ENCODE measurements at regions not wholly inside any gene's neighbourhood (a gene's known extent, or its start where the extent isn't known, plus 50 kb on each side); places are given as distances from the start of the nearest gene placed in this dataset.
"Not testable (repeated sequence)": the region's sequence is repeated elsewhere in the genome, so short reads cannot be mapped to it uniquely, and the experiment has no call there.

DNA sequence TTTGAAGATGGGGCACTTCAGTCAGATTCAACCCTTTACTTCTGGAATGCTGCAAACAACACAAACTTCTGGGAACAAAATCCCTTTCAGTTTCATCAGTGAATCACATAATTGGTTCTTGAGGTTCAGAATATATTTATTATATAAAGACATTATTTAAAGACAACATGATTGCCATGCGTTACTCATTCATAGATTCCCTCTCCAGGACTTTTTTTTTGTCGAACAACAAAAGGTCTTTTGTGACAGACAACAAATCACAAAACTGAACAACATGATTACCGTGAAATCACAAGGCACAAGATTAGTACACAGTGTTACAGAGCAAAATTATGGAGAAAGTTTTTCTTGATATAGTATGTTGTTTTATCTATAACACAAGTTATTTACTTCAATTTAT is 1815.0 kb downstream of the NCAM2 start:
- H3K27me3 ChIP-seq: no peaks in the 10 kb centered on the region
- H3K27ac ChIP-seq: no peak overlapping the region
- no peak for TF ChIP-seq POLR2A (IDR thresholded peaks at IDR 0.05)
- TF ChIP-seq, protein P1, sequence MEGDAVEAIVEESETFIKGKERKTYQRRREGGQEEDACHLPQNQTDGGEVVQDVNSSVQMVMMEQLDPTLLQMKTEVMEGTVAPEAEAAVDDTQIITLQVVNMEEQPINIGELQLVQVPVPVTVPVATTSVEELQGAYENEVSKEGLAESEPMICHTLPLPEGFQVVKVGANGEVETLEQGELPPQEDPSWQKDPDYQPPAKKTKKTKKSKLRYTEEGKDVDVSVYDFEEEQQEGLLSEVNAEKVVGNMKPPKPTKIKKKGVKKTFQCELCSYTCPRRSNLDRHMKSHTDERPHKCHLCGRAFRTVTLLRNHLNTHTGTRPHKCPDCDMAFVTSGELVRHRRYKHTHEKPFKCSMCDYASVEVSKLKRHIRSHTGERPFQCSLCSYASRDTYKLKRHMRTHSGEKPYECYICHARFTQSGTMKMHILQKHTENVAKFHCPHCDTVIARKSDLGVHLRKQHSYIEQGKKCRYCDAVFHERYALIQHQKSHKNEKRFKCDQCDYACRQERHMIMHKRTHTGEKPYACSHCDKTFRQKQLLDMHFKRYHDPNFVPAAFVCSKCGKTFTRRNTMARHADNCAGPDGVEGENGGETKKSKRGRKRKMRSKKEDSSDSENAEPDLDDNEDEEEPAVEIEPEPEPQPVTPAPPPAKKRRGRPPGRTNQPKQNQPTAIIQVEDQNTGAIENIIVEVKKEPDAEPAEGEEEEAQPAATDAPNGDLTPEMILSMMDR (IDR thresholded peaks at IDR 0.05): no peak
- peaks cover 0 to 5% (median 0%) of the 10 kb centered on the region in 4 donors for H3K9me3 ChIP-seq
- no peaks in the 10 kb centered on the region for H3K36me3 ChIP-seq
- no peaks in the 10 kb centered on the region for H3K4me1 ChIP-seq
- H3K4me3 ChIP-seq: no peak overlapping the region
- no peak for DNase-seq

DNA sequence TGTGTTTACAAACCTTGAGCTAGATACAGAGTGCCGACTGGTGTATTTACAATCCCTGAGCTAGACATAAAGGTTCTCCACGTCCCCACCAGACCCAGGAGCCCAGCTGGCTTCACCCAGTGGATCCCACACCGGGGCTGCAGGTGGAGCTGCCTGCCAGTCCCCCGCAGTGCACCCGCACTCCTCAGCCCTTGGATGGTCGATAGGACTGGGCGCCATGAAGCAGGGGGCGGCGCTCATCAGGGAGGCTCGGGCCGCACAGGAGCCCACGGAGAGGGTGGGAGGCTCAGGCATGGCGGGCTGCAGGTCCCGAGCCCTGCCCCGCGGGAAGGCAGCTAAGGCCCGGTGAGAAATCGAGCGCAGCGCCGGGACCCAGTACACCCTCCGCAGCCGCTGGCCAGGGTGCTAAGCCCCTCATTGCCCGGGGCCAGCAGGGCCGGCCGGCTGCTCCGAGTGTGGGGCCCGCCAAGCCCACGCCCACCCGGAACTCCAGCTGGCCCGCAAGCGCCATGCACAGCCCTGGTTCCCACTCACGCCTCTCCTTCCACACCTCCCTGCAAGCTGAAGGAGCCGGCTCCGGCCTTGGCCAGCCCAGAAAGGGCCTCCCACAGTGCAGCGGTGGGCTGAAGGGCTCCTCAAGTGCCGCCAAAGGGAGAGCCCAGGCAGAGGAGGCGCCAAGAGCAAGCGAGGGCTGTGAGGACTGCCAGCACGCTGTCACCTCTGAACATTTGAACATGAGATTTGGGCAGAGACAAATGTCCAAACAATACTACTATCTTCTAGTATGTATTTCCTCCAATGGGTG is 1820.7 kb downstream of the NCAM2 start:
- H3K27ac ChIP-seq, DNase-seq, H3K9me3 ChIP-seq, H3K36me3 ChIP-seq, H3K27me3 ChIP-seq, H3K4me1 ChIP-seq, H3K4me3 ChIP-seq: not testable (repeated sequence)

DNA sequence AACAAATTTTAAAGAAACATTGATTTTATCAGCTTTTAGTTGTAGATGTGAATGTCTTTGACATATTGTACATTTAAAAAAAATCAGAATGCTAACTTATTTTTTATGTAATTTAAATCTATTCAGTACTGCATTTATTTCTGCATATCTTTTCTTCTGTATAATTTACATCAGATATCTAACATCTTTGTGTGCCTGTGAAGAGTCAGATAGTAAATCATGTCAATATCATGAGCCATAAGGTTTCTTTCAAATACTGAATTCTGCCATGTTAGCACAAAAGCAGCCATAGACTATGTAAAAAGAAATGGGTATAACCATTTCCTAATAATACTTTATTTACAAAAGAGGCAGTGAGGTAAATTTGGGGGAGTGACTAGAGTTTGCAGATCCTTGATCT is 1829.2 kb downstream of the NCAM2 start:
- Histone ChIP-seq H3K4me1 (no peaks in the 10 kb centered on the region), H3K9me3 (peaks cover 0 to 7% (median 0%) of the 10 kb centered on the region in 4 donors), H3K36me3 (no peaks in the 10 kb centered on the region), H3K4me3 (no peak overlapping the region), H3K27ac (no peak overlapping the region), H3K27me3 (no peaks in the 10 kb centered on the region)
- no peak for DNase-seq
- TF ChIP-seq, protein P1 (IDR thresholded peaks at IDR 0.05): no peak
- TF ChIP-seq POLR2A (IDR thresholded peaks at IDR 0.05): no peak

- Histone ChIP-seq H3K9me3 (peaks cover 0 to 6% (median 0%) of the 10 kb centered on the region in 4 donors), H3K27ac (no peak overlapping the region), H3K36me3 (no peaks in the 10 kb centered on the region), H3K4me3 (no peak overlapping the region), H3K4me1 (no peaks in the 10 kb centered on the region), H3K27me3 (no peaks in the 10 kb centered on the region)
- no peak for TF ChIP-seq POLR2A (IDR thresholded peaks at IDR 0.05)
- TF ChIP-seq, protein P1 (IDR thresholded peaks at IDR 0.05): no peak
- DNase-seq: no peak
Measured at GRCh38 chr21:22842875-22843274, 1844.7 kb downstream of the NCAM2 start.

DNA sequence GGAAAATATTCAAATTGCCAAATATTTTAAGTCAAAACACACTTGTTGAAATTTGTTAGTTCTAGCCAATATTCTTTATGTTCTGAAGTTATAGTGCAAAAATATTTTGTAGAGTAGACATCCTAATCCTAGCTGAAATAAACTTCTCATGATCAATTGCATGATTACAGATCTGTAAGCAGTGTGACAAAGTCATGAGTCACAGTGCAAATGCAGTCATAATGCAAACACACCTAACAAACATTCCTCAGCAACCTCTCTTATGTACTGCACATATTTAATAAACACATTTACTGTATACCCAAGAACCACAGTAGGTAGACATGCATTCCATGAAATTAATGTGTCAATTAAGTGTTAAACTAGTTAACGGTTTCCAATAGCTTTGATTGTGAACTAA is 1857.4 kb downstream of the NCAM2 start:
- Histone ChIP-seq H3K9me3 (no peaks in the 10 kb centered on the region), H3K4me3 (no peak overlapping the region), H3K27ac (no peak overlapping the region), H3K27me3 (no peaks in the 10 kb centered on the region), H3K36me3 (no peaks in the 10 kb centered on the region), H3K4me1 (no peaks in the 10 kb centered on the region)
- TF ChIP-seq POLR2A (IDR thresholded peaks at IDR 0.05): no peak
- TF ChIP-seq, protein P1 (IDR thresholded peaks at IDR 0.05): no peak
- no peak for DNase-seq

DNA sequence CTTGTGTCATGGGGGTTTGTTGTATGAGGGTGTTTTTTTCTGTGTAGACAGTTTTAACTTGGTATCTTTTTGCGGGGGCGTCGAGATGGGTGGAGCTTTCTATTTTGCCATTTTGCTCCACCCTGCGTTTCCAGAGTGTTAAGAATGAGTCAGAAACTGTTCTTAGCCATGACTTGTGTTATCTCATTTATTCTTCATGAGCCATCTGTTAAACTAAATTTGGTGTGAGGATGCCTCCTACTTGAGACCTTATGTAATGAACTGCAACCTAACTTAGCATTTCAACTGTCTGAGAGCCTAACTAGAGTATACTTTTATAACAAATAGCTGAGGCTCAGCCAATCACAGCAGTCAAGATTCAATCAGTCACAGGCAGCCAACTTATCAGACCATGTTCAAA is 1873.5 kb downstream of the NCAM2 start:
- Histone ChIP-seq H3K27ac (no peak overlapping the region), H3K36me3 (no peaks in the 10 kb centered on the region), H3K4me3 (no peak overlapping the region), H3K9me3 (peaks cover 0 to 7% (median 0%) of the 10 kb centered on the region in 4 donors), H3K4me1 (no peaks in the 10 kb centered on the region), H3K27me3 (no peaks in the 10 kb centered on the region)
- no peak for DNase-seq
- TF ChIP-seq POLR2A (IDR thresholded peaks at IDR 0.05): no peak
- TF ChIP-seq, protein P1 (IDR thresholded peaks at IDR 0.05): no peak

All from Peyer's patch (tissue), 4 donors.